IMR-90 (cell line): ENCODE measurements at regions not wholly inside any gene's neighbourhood (a gene's known extent, or its start where the extent isn't known, plus 50 kb on each side); places are given as distances from the start of the nearest gene placed in this dataset.

Experiments used
- ATAC-seq: fragments of 200-7000 bp; cut with Tn5 transposase; 2 replicates; pipeline ENCODE4 v1.9.1; 2020; ENCODE audit warnings: low read depth, mild to moderate bottlenecking, moderate library complexity
- BruUV-seq: library from RNA; stranded (reverse); fragments of 400-500 nt; replicated peaks from 2 replicates; lab custom pipeline; 2021; lab: Mats Ljungman, UMichigan
- CTCF ChIA-PET: fragments of 300-600 bp; formaldehyde crosslinking; extraction: SDS; loops from one replicate; lab custom pipeline; 2021; ENCODE audit warnings: antibody characterized with exemption; lab: Yijun Ruan, JAX
- POLR2A ChIA-PET: fragments of 300-600 bp; sonication (Branson Sonifier 250); formaldehyde crosslinking; loops from one replicate; lab custom pipeline; 2022; ENCODE audit warnings: antibody characterized with exemption; ENCODE audit not compliant: unreplicated experiment; lab: Charles Lee
- DNase-seq: peaks from one replicate; pipeline ENCODE4 v3.0.0; 2013
- H2AFZ ChIP-seq: replicated peaks from 2 replicates; pipeline ENCODE3; 2013; ENCODE audit warnings: low read length, mild to moderate bottlenecking; ENCODE audit not compliant: poor library complexity
- H2AK5ac ChIP-seq: 2 replicates; pipeline ENCODE4 v1.6.1; 2013; ENCODE audit warnings: low read depth, low read length, inconsistent platforms
- H2AK9ac ChIP-seq: replicated peaks from 2 replicates; pipeline ENCODE3; 2013; ENCODE audit warnings: mild to moderate bottlenecking, low read depth, low read length, moderate library complexity; ENCODE audit not compliant: poor library complexity
- H2BK120ac ChIP-seq: 2 replicates; pipeline ENCODE4 v1.6.1; 2013; ENCODE audit warnings: low read depth, low read length, inconsistent platforms
- H2BK15ac ChIP-seq: 3 replicates; pipeline ENCODE4 v1.6.1; 2013; ENCODE audit warnings: low read depth, low read length, inconsistent platforms
- H2BK20ac ChIP-seq: 2 replicates; pipeline ENCODE4 v1.6.1; 2013; ENCODE audit warnings: low read depth, mild to moderate bottlenecking, inconsistent platforms, low read length, moderate library complexity
- H2BK5ac ChIP-seq: 2 replicates; pipeline ENCODE4 v1.6.1; 2013; ENCODE audit warnings: mild to moderate bottlenecking, low read depth, low read length, inconsistent platforms; ENCODE audit not compliant: poor library complexity, severe bottlenecking
- H3K14ac ChIP-seq: replicated peaks from 2 replicates; pipeline ENCODE4 v1.6.1; 2013; ENCODE audit warnings: low read depth, low read length, inconsistent platforms
- H3K18ac ChIP-seq: 2 replicates; pipeline ENCODE4 v1.6.1; 2013; ENCODE audit warnings: low read depth, low read length, control low read depth
- H3K23ac ChIP-seq: 2 replicates; pipeline ENCODE4 v1.6.1; 2013; ENCODE audit warnings: low read depth, low read length, inconsistent platforms
- H3K27ac ChIP-seq: 2 replicates; pipeline ENCODE4 v1.5.1; 2013; ENCODE audit warnings: mild to moderate bottlenecking, control low read depth, low read length; ENCODE audit not compliant: insufficient read depth
- H3K27me3 ChIP-seq: 2 replicates; pipeline ENCODE4 v1.6.1; 2013; ENCODE audit warnings: low read length; ENCODE audit not compliant: control insufficient read depth, insufficient read depth
- H3K36me3 ChIP-seq: 2 replicates; pipeline ENCODE4 v1.6.1; 2013; ENCODE audit warnings: low read length, mixed read lengths; ENCODE audit not compliant: control insufficient read depth, insufficient read depth
- H3K4ac ChIP-seq: 2 replicates; pipeline ENCODE4 v1.6.1; 2013; ENCODE audit warnings: low read depth, low read length, inconsistent platforms
- H3K4me1 ChIP-seq: 2 replicates; pipeline ENCODE4 v1.6.1; 2013; ENCODE audit warnings: low read length, mixed read lengths; ENCODE audit not compliant: control insufficient read depth, insufficient read depth
- H3K4me2 ChIP-seq: 2 replicates; pipeline ENCODE4 v1.6.1; 2013; ENCODE audit warnings: low read depth, mild to moderate bottlenecking, control low read depth, low read length, moderate library complexity
- H3K4me3 ChIP-seq: 2 replicates; pipeline ENCODE4 v1.5.1; 2013; ENCODE audit warnings: low read depth, mild to moderate bottlenecking, control low read depth, low read length, moderate library complexity; ENCODE audit not compliant: insufficient read depth
- H3K56ac ChIP-seq: 2 replicates; pipeline ENCODE4 v1.6.1; 2013; ENCODE audit warnings: low read length, inconsistent platforms; ENCODE audit not compliant: insufficient read depth; ENCODE audit errors: extremely low read depth
- H3K79me1 ChIP-seq, 2 experiments: 2 replicates each; pipeline ENCODE4 v1.6.1; 2013; ENCODE audit warnings: low read length in 2 of 2, inconsistent platforms in 1 of 2, low read depth in 1 of 2
- H3K9ac ChIP-seq: 2 replicates; pipeline ENCODE4 v1.6.1; 2013; ENCODE audit warnings: low read depth, low read length, control low read depth
- H3K9me1 ChIP-seq: 2 replicates; pipeline ENCODE4 v1.6.1; 2013; ENCODE audit warnings: low read length, inconsistent platforms; ENCODE audit not compliant: insufficient read depth
- H3K9me3 ChIP-seq: 2 replicates; pipeline ENCODE4 v1.6.1; 2013; ENCODE audit warnings: low read length; ENCODE audit not compliant: control insufficient read depth, insufficient read depth
- H4K20me1 ChIP-seq: 2 replicates; pipeline ENCODE4 v1.6.1; 2013; ENCODE audit warnings: low read length, inconsistent platforms; ENCODE audit not compliant: insufficient read depth
- H4K5ac ChIP-seq: 2 replicates; pipeline ENCODE4 v1.6.1; 2013; ENCODE audit warnings: mild to moderate bottlenecking, low read depth, low read length, control low read depth
- H4K8ac ChIP-seq, 2 experiments: 2 replicates each; pipeline ENCODE4 v1.6.1; 2013; ENCODE audit warnings: low read depth in 2 of 2, low read length in 2 of 2, control low read depth in 1 of 2, inconsistent platforms in 1 of 2
- H4K91ac ChIP-seq: 2 replicates; pipeline ENCODE4 v1.6.1; 2013; ENCODE audit warnings: low read depth, low read length, inconsistent platforms; ENCODE audit not compliant: insufficient read depth
- BHLHE40 ChIP-seq: fragments of 150-350 bp; IDR thresholded peaks from 2 replicates; pipeline ENCODE4 v1.6.1; 2016; ENCODE audit warnings: mild to moderate bottlenecking, low read depth, low read length
- CEBPB ChIP-seq: IDR thresholded peaks from 2 replicates; pipeline ENCODE4 v1.6.1; 2012; ENCODE audit warnings: low read depth, low read length, improper control_type of control experiment
- CHD1 ChIP-seq: IDR thresholded peaks from 2 replicates; pipeline ENCODE4 v1.6.1; 2012; ENCODE audit warnings: low read depth, low read length, improper control_type of control experiment
- FOS ChIP-seq: fragments of 150-350 bp; IDR thresholded peaks from 2 replicates; pipeline ENCODE4 v1.6.1; 2016; ENCODE audit warnings: low read depth, low read length
- MAFK ChIP-seq: IDR thresholded peaks from 2 replicates; pipeline ENCODE4 v1.6.1; 2012; ENCODE audit warnings: low read depth, low read length, improper control_type of control experiment
- MAZ ChIP-seq: IDR thresholded peaks from 2 replicates; pipeline ENCODE4 v1.6.1; 2012; ENCODE audit warnings: low read depth, mild to moderate bottlenecking, low read length, improper control_type of control experiment, moderate library complexity, borderline replicate concordance
- MXI1 ChIP-seq: IDR thresholded peaks from 2 replicates; pipeline ENCODE4 v1.6.1; 2012; ENCODE audit warnings: low read depth, mild to moderate bottlenecking, low read length, moderate library complexity, borderline replicate concordance
- NFE2L2 ChIP-seq: fragments of 150-350 bp; IDR thresholded peaks from 2 replicates; pipeline ENCODE4 v1.6.1; 2016; ENCODE audit warnings: low read depth, mild to moderate bottlenecking, low read length
- POLR2A ChIP-seq: IDR thresholded peaks from 2 replicates; pipeline ENCODE4 v1.6.1; 2012; ENCODE audit warnings: mild to moderate bottlenecking, low read depth, low read length
- RAD21 ChIP-seq: IDR thresholded peaks from 2 replicates; pipeline ENCODE4 v1.6.1; 2012; ENCODE audit warnings: low read length, improper control_type of control experiment
- RCOR1 ChIP-seq: IDR thresholded peaks from 2 replicates; pipeline ENCODE4 v1.6.1; 2012; ENCODE audit warnings: mild to moderate bottlenecking, low read length, improper control_type of control experiment; ENCODE audit not compliant: insufficient replicate concordance
- RFX5 ChIP-seq: IDR thresholded peaks from 2 replicates; pipeline ENCODE4 v1.8.0; 2012; ENCODE audit warnings: low read depth, mild to moderate bottlenecking, low read length, moderate library complexity
- SMC3 ChIP-seq: fragments of 150-350 bp; IDR thresholded peaks from 2 replicates; pipeline ENCODE4 v1.6.1; 2016; ENCODE audit warnings: low read depth, mild to moderate bottlenecking, antibody characterized with exemption, low read length, moderate library complexity
- WGBS, 2 experiments: methylation state at CpG; one replicate each; pipeline versions ENCODE4 v1.1.5 to v1.1.7; 2013; ENCODE audit warnings: missing lambda C conversion rate in 2 of 2; ENCODE audit not compliant: insufficient read length in 1 of 2; ENCODE audit errors: extremely low coverage in 2 of 2; 5-methylcytosine and 5-hydroxymethylcytosine counted together
- dilution Hi-C: fragments of 300-500 bp; cut with HindIII; formaldehyde crosslinking; loops from one replicate; pipeline ENCODE4 v1.14.3; 2018; ENCODE audit warnings: low sequenced_read_pairs; ENCODE audit not compliant: unreplicated experiment
- in situ Hi-C: fragments of 300-500 bp; cut with MboI; formaldehyde crosslinking; loops from 3 replicates; pipeline ENCODE4 v1.14.3; 2019; ENCODE audit warnings: low sequenced_read_pairs, inconsistent platforms, mixed read lengths
- intact Hi-C: fragments of 100-400 bp; cut with micrococcal nuclease; formaldehyde crosslinking; loops from 2 replicates; pipeline ENCODE4 v1.10.0; 2022
- TF ChIP-seq, protein P1 (sequence below): conservative IDR thresholded peaks from 2 replicates; pipeline ENCODE4 v1.5.1; 2012; ENCODE audit warnings: mild to moderate bottlenecking, low read depth, low read length, improper control_type of control experiment
- TF ChIP-seq, protein P2 (sequence below): fragments of 150-350 bp; IDR thresholded peaks from 2 replicates; pipeline ENCODE4 v1.6.1; 2017; ENCODE audit warnings: mild to moderate bottlenecking, antibody characterized with exemption, low read length, low read depth
- TF ChIP-seq, protein P3 (sequence below): fragments of 150-350 bp; IDR thresholded peaks from 2 replicates; pipeline ENCODE4 v1.6.1; 2016; ENCODE audit warnings: low read depth, mild to moderate bottlenecking, low read length, moderate library complexity, borderline replicate concordance

DNA sequence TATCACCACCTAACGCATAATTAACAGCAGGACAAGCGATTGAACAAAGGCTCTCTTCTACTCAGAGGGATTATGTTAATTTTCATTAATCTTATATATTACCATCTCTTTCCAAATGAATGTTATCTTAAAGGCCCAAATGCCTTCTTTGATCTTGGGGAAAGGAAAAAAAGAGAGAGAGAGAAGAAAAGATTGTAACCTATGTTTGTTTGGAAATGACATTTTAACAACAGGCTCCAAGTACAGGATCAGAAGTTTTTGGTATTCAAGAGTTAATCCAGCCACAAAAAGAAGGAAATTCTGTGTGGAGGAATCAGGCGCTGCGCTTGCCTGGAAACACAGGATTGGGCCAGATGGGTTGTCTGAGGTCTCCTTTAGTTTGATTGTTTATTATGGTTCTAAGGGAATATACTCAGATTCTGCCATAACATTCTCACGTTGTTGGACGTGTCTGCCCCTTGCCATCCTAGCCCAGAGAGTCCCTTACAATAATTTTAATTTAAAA lies 100.7 kb upstream of the STX18 start:
- no peak overlapping the region for H2AFZ ChIP-seq
- TF ChIP-seq MXI1 = no peak
- TF ChIP-seq, protein P1, sequence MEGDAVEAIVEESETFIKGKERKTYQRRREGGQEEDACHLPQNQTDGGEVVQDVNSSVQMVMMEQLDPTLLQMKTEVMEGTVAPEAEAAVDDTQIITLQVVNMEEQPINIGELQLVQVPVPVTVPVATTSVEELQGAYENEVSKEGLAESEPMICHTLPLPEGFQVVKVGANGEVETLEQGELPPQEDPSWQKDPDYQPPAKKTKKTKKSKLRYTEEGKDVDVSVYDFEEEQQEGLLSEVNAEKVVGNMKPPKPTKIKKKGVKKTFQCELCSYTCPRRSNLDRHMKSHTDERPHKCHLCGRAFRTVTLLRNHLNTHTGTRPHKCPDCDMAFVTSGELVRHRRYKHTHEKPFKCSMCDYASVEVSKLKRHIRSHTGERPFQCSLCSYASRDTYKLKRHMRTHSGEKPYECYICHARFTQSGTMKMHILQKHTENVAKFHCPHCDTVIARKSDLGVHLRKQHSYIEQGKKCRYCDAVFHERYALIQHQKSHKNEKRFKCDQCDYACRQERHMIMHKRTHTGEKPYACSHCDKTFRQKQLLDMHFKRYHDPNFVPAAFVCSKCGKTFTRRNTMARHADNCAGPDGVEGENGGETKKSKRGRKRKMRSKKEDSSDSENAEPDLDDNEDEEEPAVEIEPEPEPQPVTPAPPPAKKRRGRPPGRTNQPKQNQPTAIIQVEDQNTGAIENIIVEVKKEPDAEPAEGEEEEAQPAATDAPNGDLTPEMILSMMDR = no peak
- TF ChIP-seq RAD21 = no peak
- no peak for TF ChIP-seq MAZ
- no peak for TF ChIP-seq SMC3
- no peak for TF ChIP-seq CEBPB
- TF ChIP-seq RFX5 = no peak
- no peak for TF ChIP-seq CHD1
- TF ChIP-seq MAFK = no peak
- TF ChIP-seq, protein P2, sequence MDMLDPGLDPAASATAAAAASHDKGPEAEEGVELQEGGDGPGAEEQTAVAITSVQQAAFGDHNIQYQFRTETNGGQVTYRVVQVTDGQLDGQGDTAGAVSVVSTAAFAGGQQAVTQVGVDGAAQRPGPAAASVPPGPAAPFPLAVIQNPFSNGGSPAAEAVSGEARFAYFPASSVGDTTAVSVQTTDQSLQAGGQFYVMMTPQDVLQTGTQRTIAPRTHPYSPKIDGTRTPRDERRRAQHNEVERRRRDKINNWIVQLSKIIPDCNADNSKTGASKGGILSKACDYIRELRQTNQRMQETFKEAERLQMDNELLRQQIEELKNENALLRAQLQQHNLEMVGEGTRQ = no peak
- no peak for TF ChIP-seq FOS
- TF ChIP-seq BHLHE40 = no peak
- no peak for TF ChIP-seq NFE2L2
- no peak for TF ChIP-seq RCOR1
- TF ChIP-seq, protein P3, sequence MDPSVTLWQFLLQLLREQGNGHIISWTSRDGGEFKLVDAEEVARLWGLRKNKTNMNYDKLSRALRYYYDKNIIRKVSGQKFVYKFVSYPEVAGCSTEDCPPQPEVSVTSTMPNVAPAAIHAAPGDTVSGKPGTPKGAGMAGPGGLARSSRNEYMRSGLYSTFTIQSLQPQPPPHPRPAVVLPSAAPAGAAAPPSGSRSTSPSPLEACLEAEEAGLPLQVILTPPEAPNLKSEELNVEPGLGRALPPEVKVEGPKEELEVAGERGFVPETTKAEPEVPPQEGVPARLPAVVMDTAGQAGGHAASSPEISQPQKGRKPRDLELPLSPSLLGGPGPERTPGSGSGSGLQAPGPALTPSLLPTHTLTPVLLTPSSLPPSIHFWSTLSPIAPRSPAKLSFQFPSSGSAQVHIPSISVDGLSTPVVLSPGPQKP = no peak
- no peak for TF ChIP-seq POLR2A
- in situ Hi-C loops (no loop called here), intact Hi-C loops (no loop called here), dilution Hi-C loops (no loop called here)
- DNase-seq (no peak), ATAC-seq (no peak)
- CTCF ChIA-PET = no interaction called here
- H3K4ac ChIP-seq = no peak overlapping the region
- no peak overlapping the region for H2AK5ac ChIP-seq
- H3K27ac ChIP-seq = no peak overlapping the region
- peaks cover 4% of the 10 kb centered on the region; the same call in 1 of the 2 replicates for H3K4me1 ChIP-seq
- H4K20me1 ChIP-seq = no peaks in the 10 kb centered on the region
- no peak overlapping the region for H2BK5ac ChIP-seq
- no peak overlapping the region for H3K18ac ChIP-seq
- H2AK9ac ChIP-seq = no peak overlapping the region
- no peak overlapping the region for H3K14ac ChIP-seq
- H3K79me1 ChIP-seq = no peaks in the 10 kb centered on the region
- H3K36me3 ChIP-seq = no peaks in the 10 kb centered on the region
- no peaks in the 10 kb centered on the region for H3K9me1 ChIP-seq
- H2BK120ac ChIP-seq = no peak overlapping the region
- H4K8ac ChIP-seq = no peak overlapping the region
- no peak overlapping the region for H3K4me2 ChIP-seq
- BruUV-seq = no TSS peak
- no peak overlapping the region for H3K23ac ChIP-seq
- no peak overlapping the region for H3K4me3 ChIP-seq
- no peak overlapping the region for H2BK20ac ChIP-seq
- H3K9me3 ChIP-seq = peaks cover 2% of the 10 kb centered on the region
- no peak overlapping the region for H4K91ac ChIP-seq
- H4K5ac ChIP-seq = no peak overlapping the region
- no peak overlapping the region for H3K56ac ChIP-seq
- POLR2A ChIA-PET = no interaction called here
- no peak overlapping the region for H3K9ac ChIP-seq
- H3K27me3 ChIP-seq = no peaks in the 10 kb centered on the region
- no peak overlapping the region for H2BK15ac ChIP-seq
- no CpG with 5 or more reads among the region's 6 CpGs for WGBS, 2 experiments
